ENCODE measurements at regions not wholly inside any gene's neighbourhood (a gene's known extent, or its start where the extent isn't known, plus 50 kb on each side); places are given as distances from the start of the nearest gene placed in this dataset.

GRCh38 chr1:201734786-201735185 is 94.2 kb upstream of the IPO9 start:
- H3K4me3 ChIP-seq (ENCODE audit: control insufficient read depth, low read depth, low read length) = no peak overlapping the region
- TF ChIP-seq, protein P1, sequence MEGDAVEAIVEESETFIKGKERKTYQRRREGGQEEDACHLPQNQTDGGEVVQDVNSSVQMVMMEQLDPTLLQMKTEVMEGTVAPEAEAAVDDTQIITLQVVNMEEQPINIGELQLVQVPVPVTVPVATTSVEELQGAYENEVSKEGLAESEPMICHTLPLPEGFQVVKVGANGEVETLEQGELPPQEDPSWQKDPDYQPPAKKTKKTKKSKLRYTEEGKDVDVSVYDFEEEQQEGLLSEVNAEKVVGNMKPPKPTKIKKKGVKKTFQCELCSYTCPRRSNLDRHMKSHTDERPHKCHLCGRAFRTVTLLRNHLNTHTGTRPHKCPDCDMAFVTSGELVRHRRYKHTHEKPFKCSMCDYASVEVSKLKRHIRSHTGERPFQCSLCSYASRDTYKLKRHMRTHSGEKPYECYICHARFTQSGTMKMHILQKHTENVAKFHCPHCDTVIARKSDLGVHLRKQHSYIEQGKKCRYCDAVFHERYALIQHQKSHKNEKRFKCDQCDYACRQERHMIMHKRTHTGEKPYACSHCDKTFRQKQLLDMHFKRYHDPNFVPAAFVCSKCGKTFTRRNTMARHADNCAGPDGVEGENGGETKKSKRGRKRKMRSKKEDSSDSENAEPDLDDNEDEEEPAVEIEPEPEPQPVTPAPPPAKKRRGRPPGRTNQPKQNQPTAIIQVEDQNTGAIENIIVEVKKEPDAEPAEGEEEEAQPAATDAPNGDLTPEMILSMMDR (conservative IDR thresholded peaks at IDR 0.05; ENCODE audit: control insufficient read depth, insufficient read depth, low read depth, low read length) = no peak
- DNase-seq (ENCODE audit: low read depth) = no peak

GRCh38 chr1:201736707-201737320 is 92.1 kb upstream of the IPO9 start:
- H3K4me3 ChIP-seq (ENCODE audit: control insufficient read depth, low read depth, low read length) = no peak overlapping the region
- DNase-seq (ENCODE audit: low read depth) = no peak
- TF ChIP-seq, protein P1 (conservative IDR thresholded peaks at IDR 0.05; ENCODE audit: control insufficient read depth, insufficient read depth, low read depth, low read length) = no peak

GRCh38 chr1:201737352-201738060 is 91.5 kb upstream of the IPO9 start:
- TF ChIP-seq, protein P1 (conservative IDR thresholded peaks at IDR 0.05; ENCODE audit: control insufficient read depth, insufficient read depth, low read depth, low read length) = no peak
- no peak overlapping the region for H3K4me3 ChIP-seq (ENCODE audit: control insufficient read depth, low read depth, low read length)
- DNase-seq (ENCODE audit: low read depth) = peak; percentile 79

- TF ChIP-seq, protein P1 (conservative IDR thresholded peaks at IDR 0.05; ENCODE audit: control insufficient read depth, insufficient read depth, low read depth, low read length) = no peak
- peak overlapping the region; percentile 45 for H3K4me3 ChIP-seq (ENCODE audit: control insufficient read depth, low read depth, low read length)
- no peak for DNase-seq (ENCODE audit: low read depth)
Observed at GRCh38 chr1:201739080-201739479, 89.9 kb upstream of the IPO9 start.

DNA sequence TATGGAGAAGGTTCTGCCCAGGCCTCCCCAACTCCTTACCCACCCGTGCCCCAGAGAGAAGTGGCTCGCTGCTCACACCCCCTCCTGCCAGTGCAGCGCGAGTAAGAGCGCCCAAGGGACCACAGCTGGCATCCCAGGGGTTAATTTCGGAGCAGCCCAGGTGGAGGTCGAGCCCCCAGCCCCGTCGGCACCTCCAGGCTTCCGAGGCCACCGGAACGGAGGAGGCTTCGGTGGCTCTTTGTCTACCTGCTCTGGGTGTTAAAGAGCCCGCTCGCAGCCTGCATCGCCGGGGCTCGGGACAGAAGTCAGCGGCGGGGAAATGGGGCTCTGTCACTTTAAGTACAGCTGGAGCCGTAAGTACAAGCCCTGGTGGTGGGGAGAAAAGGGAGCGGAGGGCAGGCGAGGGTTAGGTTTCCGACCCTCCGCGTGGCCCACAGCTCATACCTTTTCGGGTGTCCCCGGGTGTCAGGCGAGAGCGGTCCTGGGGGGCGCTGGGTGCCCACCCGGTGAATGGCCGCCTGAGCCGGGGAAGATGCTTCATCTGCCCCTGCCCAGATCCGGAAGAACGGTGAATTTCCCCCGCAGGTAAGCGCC is 89.4 kb upstream of the IPO9 start:
- DNase-seq (ENCODE audit: low read depth) = no peak
- peak overlapping the region; percentile 45 for H3K4me3 ChIP-seq (ENCODE audit: control insufficient read depth, low read depth, low read length)
- TF ChIP-seq, protein P1 (conservative IDR thresholded peaks at IDR 0.05; ENCODE audit: control insufficient read depth, insufficient read depth, low read depth, low read length) = no peak

- H3K4me3 ChIP-seq (ENCODE audit: control insufficient read depth, low read depth, low read length) = peak overlapping the region; percentile 45
- DNase-seq (ENCODE audit: low read depth) = no peak
- TF ChIP-seq, protein P1 (conservative IDR thresholded peaks at IDR 0.05; ENCODE audit: control insufficient read depth, insufficient read depth, low read depth, low read length) = no peak
Observed at GRCh38 chr1:201740086-201740541, 88.8 kb upstream of the IPO9 start.
